NT2/D1 (cell line): ENCODE measurements at regions not wholly inside any gene's neighbourhood (a gene's known extent, or its start where the extent isn't known, plus 50 kb on each side); places are given as distances from the start of the nearest gene placed in this dataset.
"Not testable (repeated sequence)": the region's sequence is repeated elsewhere in the genome, so short reads cannot be mapped to it uniquely, and the experiment has no call there.

Experiments
- DNase-seq: peaks from one replicate; pipeline ENCODE4 v3.0.0-alpha.2; 2011; ENCODE audit warnings: low read depth, low spot score
- H3K27me3 ChIP-seq: 2 replicates; pipeline ENCODE4 v1.6.0; 2011; ENCODE audit warnings: mild to moderate bottlenecking; ENCODE audit not compliant: insufficient read length, insufficient read depth
- H3K36me3 ChIP-seq: 2 replicates; pipeline ENCODE4 v1.6.1; 2011; ENCODE audit warnings: mild to moderate bottlenecking, low read length, mixed read lengths; ENCODE audit not compliant: insufficient read depth, insufficient read length
- H3K4me1 ChIP-seq: 2 replicates; pipeline ENCODE4 v1.5.1; 2011; ENCODE audit not compliant: insufficient read depth, insufficient read length
- H3K4me3 ChIP-seq: 2 replicates; pipeline ENCODE4 v1.5.1; 2011; ENCODE audit warnings: low read depth; ENCODE audit not compliant: insufficient read length
- H3K9ac ChIP-seq: 2 replicates; pipeline ENCODE4 v1.6.0; 2011; ENCODE audit warnings: low read depth; ENCODE audit not compliant: insufficient read length
- H3K9me3 ChIP-seq: 2 replicates; pipeline ENCODE4 v1.5.1; 2011; ENCODE audit warnings: mild to moderate bottlenecking, low read length; ENCODE audit not compliant: insufficient read depth
- SUZ12 ChIP-seq: IDR thresholded peaks from 2 replicates; pipeline ENCODE4 v1.6.1; 2011; ENCODE audit not compliant: insufficient read length, insufficient read depth; ENCODE audit errors: extremely low read depth
- YY1 ChIP-seq: IDR thresholded peaks from 2 replicates; pipeline ENCODE4 v1.6.1; 2011; ENCODE audit not compliant: insufficient read length, insufficient read depth
- ZNF274 ChIP-seq: IDR thresholded peaks from 2 replicates; pipeline ENCODE4 v1.6.1; 2011; ENCODE audit warnings: mild to moderate bottlenecking, low read depth, low read length

DNA sequence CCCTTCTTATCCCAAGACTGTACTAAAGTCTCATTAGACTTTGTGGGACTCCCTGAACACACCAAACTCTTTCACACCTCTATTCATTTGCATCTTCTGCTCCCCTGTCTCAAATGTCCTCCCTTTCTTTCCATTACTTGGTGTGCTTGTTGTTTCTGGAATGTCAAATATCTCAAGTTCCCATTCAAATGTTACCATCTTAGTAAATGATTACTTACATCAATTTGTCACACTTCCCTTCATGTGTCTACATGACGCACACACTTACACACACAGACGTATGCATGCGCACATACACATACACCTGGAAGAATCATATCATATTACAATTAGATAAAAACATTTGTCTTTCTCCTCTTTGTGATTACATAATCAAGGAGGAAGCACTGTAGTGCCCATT, 210.8 kb upstream of the TEX13C start:
- Histone ChIP-seq H3K27me3 (no peaks in the 10 kb centered on the region), H3K9me3 (no peaks in the 10 kb centered on the region)

DNA sequence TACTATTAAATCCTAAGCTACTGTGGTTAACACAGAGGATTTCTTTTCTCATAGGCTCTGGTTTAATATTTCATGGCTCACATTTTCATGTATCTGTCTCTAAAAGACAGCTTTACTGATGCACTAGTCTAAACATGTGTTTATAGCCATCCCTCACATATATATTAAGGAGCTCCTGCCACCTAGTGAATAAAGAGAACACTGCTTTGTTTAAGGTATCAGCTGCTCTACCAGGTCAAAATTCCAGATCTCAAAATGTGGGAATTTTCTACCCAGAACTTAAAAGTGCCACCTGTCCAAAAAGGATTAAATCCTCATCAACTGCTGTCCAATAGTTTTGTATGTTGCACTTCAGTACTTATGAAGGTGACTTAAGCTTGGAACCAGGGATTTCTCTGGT, 188.5 kb upstream of the TEX13C start:
- H3K4me3 ChIP-seq: no peak overlapping the region
- H3K36me3 ChIP-seq: no peaks in the 10 kb centered on the region
- TF ChIP-seq SUZ12 (no peak), ZNF274 (no peak), YY1 (no peak)
- H3K9ac ChIP-seq: no peak overlapping the region
- no peak for DNase-seq
- H3K4me1 ChIP-seq: no peaks in the 10 kb centered on the region
- no peaks in the 10 kb centered on the region for H3K9me3 ChIP-seq
- H3K27me3 ChIP-seq: no peaks in the 10 kb centered on the region

More for the DNA sequence above, 210.8 kb upstream of the TEX13C start:
- TF ChIP-seq ZNF274: no peak
- TF ChIP-seq SUZ12: no peak
- no peak for TF ChIP-seq YY1
- no peaks in the 10 kb centered on the region for H3K36me3 ChIP-seq
- DNase-seq: no peak
- H3K4me3 ChIP-seq: no peak overlapping the region
- no peak overlapping the region for H3K9ac ChIP-seq
- no peaks in the 10 kb centered on the region for H3K4me1 ChIP-seq

DNA sequence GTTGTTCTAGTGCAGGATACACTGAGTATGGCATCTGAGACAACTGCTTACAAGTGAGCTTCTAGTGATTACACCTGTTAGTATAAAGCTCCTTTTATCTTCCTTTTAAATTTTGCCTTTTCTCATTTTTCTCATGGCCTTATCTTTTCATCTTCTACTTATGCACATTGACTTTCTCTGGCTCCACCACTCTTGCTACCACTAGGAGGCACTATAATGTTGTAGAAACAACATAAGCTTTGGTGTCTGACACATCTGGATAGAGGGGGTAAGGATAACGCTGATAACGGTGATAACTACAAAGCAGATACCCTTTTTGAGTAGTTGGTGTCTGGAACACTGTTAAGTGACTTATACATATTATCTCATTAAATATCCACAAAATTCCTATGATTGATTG, 187.4 kb upstream of the TEX13C start:
- no peak overlapping the region for H3K4me3 ChIP-seq
- H3K36me3 ChIP-seq: no peaks in the 10 kb centered on the region
- H3K9ac ChIP-seq: no peak overlapping the region
- no peak for TF ChIP-seq YY1
- TF ChIP-seq SUZ12: no peak
- no peak for TF ChIP-seq ZNF274
- no peak for DNase-seq
- H3K9me3 ChIP-seq: no peaks in the 10 kb centered on the region
- H3K27me3 ChIP-seq: no peaks in the 10 kb centered on the region
- no peaks in the 10 kb centered on the region for H3K4me1 ChIP-seq

DNA sequence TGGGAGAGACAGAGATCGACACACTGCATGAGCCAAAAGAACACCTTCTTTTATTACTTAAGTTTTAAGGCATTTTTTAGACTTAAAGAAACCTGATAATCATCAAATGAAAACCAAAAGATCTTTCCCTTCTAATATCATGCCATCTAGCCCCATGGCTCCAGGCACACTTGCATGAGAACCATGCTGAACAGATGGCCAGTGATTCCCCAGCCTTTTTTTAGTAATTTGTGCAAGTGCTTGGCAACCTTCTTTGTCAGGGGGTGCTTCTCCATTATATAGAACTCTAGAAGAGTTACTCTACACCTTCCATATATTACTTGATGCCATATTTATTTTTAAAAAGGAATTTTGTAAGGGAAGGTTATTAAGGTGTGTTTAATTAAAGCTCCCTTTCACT, 182.2 kb upstream of the TEX13C start:
- Histone ChIP-seq H3K9me3 (no peaks in the 10 kb centered on the region), H3K9ac (no peak overlapping the region), H3K36me3 (no peaks in the 10 kb centered on the region), H3K4me3 (no peak overlapping the region), H3K27me3 (no peaks in the 10 kb centered on the region), H3K4me1 (no peaks in the 10 kb centered on the region)
- TF ChIP-seq YY1 (no peak), ZNF274 (no peak), SUZ12 (no peak)
- DNase-seq: no peak

DNA sequence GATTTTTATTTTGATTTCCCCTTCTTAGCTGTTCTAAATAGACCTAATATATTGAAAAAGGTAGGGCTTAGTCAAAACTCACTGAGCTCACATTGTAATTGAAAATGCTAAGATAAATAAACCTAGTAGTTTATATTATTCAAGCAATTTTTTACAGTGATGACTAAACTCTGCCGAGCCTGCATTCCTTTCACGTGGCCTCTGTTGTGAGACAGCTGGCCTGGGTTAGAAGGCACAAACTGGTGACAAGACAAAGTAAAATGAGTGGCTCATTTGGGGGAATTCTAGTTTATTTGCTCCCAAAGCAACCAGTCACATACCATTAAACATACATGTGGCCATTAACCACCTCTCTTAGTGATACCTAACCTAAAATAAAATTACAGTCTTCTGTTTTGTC, 169.4 kb upstream of the TEX13C start:
- Histone ChIP-seq H3K9ac (no peak overlapping the region), H3K4me3 (no peak overlapping the region), H3K9me3 (no peaks in the 10 kb centered on the region), H3K36me3 (no peaks in the 10 kb centered on the region), H3K27me3 (no peaks in the 10 kb centered on the region), H3K4me1 (no peaks in the 10 kb centered on the region)
- DNase-seq: no peak
- TF ChIP-seq SUZ12 (no peak), YY1 (no peak), ZNF274 (no peak)

GRCh38 chrX:125151146-125151545, 168.5 kb upstream of the TEX13C start:
- no peaks in the 10 kb centered on the region for H3K27me3 ChIP-seq
- H3K36me3 ChIP-seq: no peaks in the 10 kb centered on the region
- H3K4me3 ChIP-seq: no peak overlapping the region
- no peaks in the 10 kb centered on the region for H3K9me3 ChIP-seq
- H3K9ac ChIP-seq: no peak overlapping the region
- TF ChIP-seq SUZ12: no peak
- no peak for TF ChIP-seq ZNF274
- no peak for TF ChIP-seq YY1
- no peaks in the 10 kb centered on the region for H3K4me1 ChIP-seq
- no peak for DNase-seq

GRCh38 chrX:125152011-125152410, 167.7 kb upstream of the TEX13C start:
- Histone ChIP-seq H3K9me3 (no peaks in the 10 kb centered on the region), H3K27me3 (no peaks in the 10 kb centered on the region), H3K4me3 (no peak overlapping the region), H3K4me1 (no peaks in the 10 kb centered on the region), H3K36me3 (no peaks in the 10 kb centered on the region), H3K9ac (no peak overlapping the region)
- DNase-seq: no peak
- TF ChIP-seq YY1 (no peak), ZNF274 (no peak), SUZ12 (no peak)

GRCh38 chrX:125153621-125154020, 166.1 kb upstream of the TEX13C start:
- no peak for DNase-seq
- Histone ChIP-seq H3K9ac (no peak overlapping the region), H3K9me3 (no peaks in the 10 kb centered on the region), H3K27me3 (no peaks in the 10 kb centered on the region), H3K4me1 (no peaks in the 10 kb centered on the region), H3K4me3 (no peak overlapping the region), H3K36me3 (no peaks in the 10 kb centered on the region)
- no peak for TF ChIP-seq SUZ12
- TF ChIP-seq YY1: no peak
- TF ChIP-seq ZNF274: no peak

DNA sequence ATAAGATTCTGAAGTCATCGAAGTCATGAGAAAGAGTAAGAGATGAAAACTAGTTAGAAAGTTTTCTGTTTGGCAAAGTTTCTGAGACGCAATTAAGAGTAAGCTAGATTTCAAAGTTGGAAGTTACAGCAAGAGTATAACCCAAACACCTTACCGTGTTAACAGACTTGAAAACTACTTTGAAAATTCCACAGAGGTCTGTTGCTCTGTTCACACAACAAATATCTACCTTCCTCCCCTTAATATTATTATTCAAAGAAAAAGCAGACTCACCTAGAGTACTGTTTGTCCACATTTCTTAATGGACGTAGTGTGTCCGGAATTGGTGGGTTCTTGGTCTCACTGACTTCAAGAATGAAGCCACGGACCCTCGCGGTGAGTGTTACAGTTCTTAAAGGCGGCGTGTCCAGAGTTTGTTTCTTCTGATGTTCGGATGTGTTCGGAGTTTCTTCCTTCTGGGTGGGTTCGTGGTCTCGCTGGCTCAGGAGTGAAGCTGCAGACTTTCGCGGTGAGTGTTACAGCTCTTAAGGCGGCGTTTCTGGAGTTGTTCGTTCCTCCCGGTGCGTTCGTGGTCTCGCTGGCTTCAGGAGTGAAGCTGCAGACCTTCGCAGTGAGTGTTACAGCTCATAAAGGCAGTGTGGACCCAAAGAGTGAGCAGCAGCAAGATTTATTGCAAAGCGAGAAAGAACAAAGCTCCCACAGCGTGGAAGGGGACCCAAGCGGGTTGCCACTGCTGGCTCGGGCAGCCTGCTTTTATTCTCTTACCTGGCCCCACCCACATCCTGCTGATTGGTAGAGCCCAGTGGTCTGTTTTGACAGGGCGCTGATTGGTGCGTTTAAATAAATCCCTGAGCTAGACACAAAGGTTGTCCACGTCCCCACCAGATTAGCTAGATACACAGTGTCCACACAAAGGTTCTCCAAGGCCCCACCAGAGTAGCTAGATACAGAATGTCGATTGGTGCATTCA, 165.1 kb upstream of the TEX13C start:
- not testable (repeated sequence) for DNase-seq, H3K4me1 ChIP-seq, H3K9me3 ChIP-seq, H3K9ac ChIP-seq, H3K36me3 ChIP-seq, H3K4me3 ChIP-seq, H3K27me3 ChIP-seq

DNA sequence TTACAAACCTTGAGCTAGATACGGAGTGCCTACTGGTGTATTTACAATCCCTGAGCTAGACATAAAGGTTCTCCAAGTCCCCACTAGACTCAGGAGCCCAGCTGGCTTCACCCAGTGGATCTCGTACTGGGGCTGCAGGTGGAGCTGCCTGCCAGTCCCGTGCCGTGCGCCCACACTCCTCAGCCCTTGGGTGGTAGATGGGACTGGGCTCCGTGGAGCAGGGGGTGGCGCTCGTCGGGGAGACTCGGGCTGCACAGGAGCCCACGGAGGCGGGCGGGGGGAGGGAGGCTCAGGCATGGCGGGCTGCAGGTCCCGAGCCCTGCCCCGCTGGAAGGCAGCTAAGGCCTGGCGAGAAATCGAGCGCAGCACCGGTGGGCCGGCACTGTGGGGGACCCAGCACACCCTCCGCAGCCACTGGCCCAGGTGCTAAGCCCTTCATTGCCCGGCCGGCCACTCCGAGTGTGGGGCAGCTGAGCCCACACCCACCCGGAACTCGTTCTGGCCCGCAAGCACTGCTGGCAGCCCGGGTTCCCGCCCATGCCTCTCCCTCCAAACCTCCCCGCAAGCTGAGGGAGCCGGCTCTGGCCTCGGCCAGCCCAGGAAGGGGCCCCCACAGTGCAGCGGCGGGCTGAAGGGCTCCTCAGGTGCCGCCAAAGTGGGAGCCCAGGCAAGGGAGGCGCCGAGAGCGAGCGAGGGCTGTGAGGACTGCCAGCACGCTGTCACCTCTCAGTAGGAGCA, 164.2 kb upstream of the TEX13C start:
- DNase-seq, H3K4me3 ChIP-seq: not testable (repeated sequence)

More for the DNA sequence above, 164.2 kb upstream of the TEX13C start:
- H3K4me1 ChIP-seq, H3K27me3 ChIP-seq, H3K36me3 ChIP-seq, H3K9me3 ChIP-seq, H3K9ac ChIP-seq: not testable (repeated sequence)
